Liver (tissue), 8 donors: ENCODE measurements at regions not wholly inside any gene's neighbourhood (a gene's known extent, or its start where the extent isn't known, plus 50 kb on each side); places are given as distances from the start of the nearest gene placed in this dataset.

Experiments used
- DNase-seq: peaks from one replicate; pipeline ENCODE4 v3.0.0-alpha.2; 2017; ENCODE audit warnings: low spot score
- H3K27ac ChIP-seq, 2 donors: one replicate each; pipeline ENCODE4 v1.7.0; 2013; ENCODE audit warnings: inconsistent platforms in 2 of 2, low read length in 2 of 2, control low read depth in 1 of 2, low read depth in 1 of 2, mild to moderate bottlenecking in 1 of 2
- H3K27me3 ChIP-seq, 4 donors: one replicate each; pipeline versions ENCODE4 v1.6.1 to v1.7.0; 2013; ENCODE audit warnings: low read length in 3 of 4, inconsistent platforms in 1 of 4, mild to moderate bottlenecking in 1 of 4, moderate library complexity in 1 of 4; ENCODE audit not compliant: control insufficient read depth in 4 of 4, insufficient read depth in 4 of 4
- H3K36me3 ChIP-seq, 4 donors: one replicate each; pipeline versions ENCODE4 v1.6.1 to v1.7.0; 2013; ENCODE audit warnings: low read length in 3 of 4, mild to moderate bottlenecking in 3 of 4, low read depth in 1 of 4, moderate library complexity in 1 of 4; ENCODE audit not compliant: control insufficient read depth in 4 of 4, insufficient read depth in 3 of 4
- H3K4me1 ChIP-seq, 4 donors: one replicate each; pipeline versions ENCODE4 v1.6.1 to v1.7.0; 2013; ENCODE audit warnings: low read length in 3 of 4, mild to moderate bottlenecking in 3 of 4, moderate library complexity in 1 of 4; ENCODE audit not compliant: control insufficient read depth in 4 of 4, insufficient read depth in 4 of 4
- H3K4me3 ChIP-seq, 3 donors: one replicate each; pipeline versions ENCODE4 v1.6.1 to v1.7.0; 2013; ENCODE audit warnings: low read length in 3 of 3, control low read depth in 1 of 3, low read depth in 1 of 3, mild to moderate bottlenecking in 1 of 3
- H3K9ac ChIP-seq, 2 donors: one replicate each; pipeline ENCODE4 v1.7.0; 2013; ENCODE audit warnings: low read length in 2 of 2, mild to moderate bottlenecking in 2 of 2, moderate library complexity in 2 of 2, control low read depth in 1 of 2, low read depth in 1 of 2
- H3K9me3 ChIP-seq, 4 donors: one replicate each; pipeline versions ENCODE4 v1.6.1 to v1.7.0; 2013; ENCODE audit warnings: low read length in 3 of 4; ENCODE audit not compliant: control insufficient read depth in 4 of 4
- EGR1 ChIP-seq, 2 donors: IDR thresholded peaks; 2 replicates each; pipeline ENCODE4 v1.6.1; 2016 to 2018; ENCODE audit warnings: antibody characterized with exemption in 2 of 2, low read depth in 2 of 2
- FOXA2 ChIP-seq: IDR thresholded peaks from 2 replicates; pipeline ENCODE4 v1.6.1; 2016; ENCODE audit warnings: antibody characterized with exemption
- HNF4A ChIP-seq, 2 donors: conservative IDR thresholded peaks; 2 replicates each; pipeline ENCODE4 v1.6.1; 2016; ENCODE audit warnings: antibody characterized with exemption in 2 of 2, mild to moderate bottlenecking in 2 of 2
- HNF4G ChIP-seq: IDR thresholded peaks from 2 replicates; pipeline ENCODE4 v1.6.1; 2016; ENCODE audit warnings: antibody characterized with exemption
- JUND ChIP-seq, 2 donors: IDR thresholded peaks; 2 replicates each; pipeline ENCODE4 v1.6.1; 2016; ENCODE audit warnings: antibody characterized with exemption in 2 of 2
- NR2F2 ChIP-seq: IDR thresholded peaks from 2 replicates; pipeline ENCODE4 v1.6.1; 2016; ENCODE audit warnings: antibody characterized with exemption
- RAD21 ChIP-seq, 2 donors: IDR thresholded peaks; 2 replicates each; pipeline ENCODE4 v1.6.1; 2016; ENCODE audit warnings: antibody characterized with exemption in 2 of 2, mild to moderate bottlenecking in 2 of 2
- RXRA ChIP-seq, 2 donors: IDR thresholded peaks; 2 replicates each; pipeline ENCODE4 v1.6.1; 2017 to 2018; ENCODE audit warnings: antibody characterized with exemption in 2 of 2, mild to moderate bottlenecking in 1 of 2
- SP1 ChIP-seq: IDR thresholded peaks from 2 replicates; pipeline ENCODE4 v1.6.1; 2018; ENCODE audit warnings: antibody characterized with exemption, mild to moderate bottlenecking
- TAF1 ChIP-seq: conservative IDR thresholded peaks from 2 replicates; pipeline ENCODE4 v1.6.1; 2016; ENCODE audit warnings: antibody characterized with exemption, mild to moderate bottlenecking
- WGBS: extraction: QIAGEN DNeasy Blood & Tissue Kit; methylation state at CpG from one replicate; pipeline ENCODE4 v1.1.7; 2013; 5-methylcytosine and 5-hydroxymethylcytosine counted together
- TF ChIP-seq, protein P1 (sequence below): IDR thresholded peaks from 2 replicates; pipeline ENCODE4 v1.6.1; 2016; ENCODE audit warnings: antibody characterized with exemption
- TF ChIP-seq, protein P2 (sequence below): IDR thresholded peaks from 2 replicates; pipeline ENCODE4 v1.6.1; 2016; ENCODE audit warnings: antibody characterized with exemption, mild to moderate bottlenecking
- TF ChIP-seq, protein P3 (sequence below): IDR thresholded peaks from 2 replicates; pipeline ENCODE4 v1.6.1; 2016; ENCODE audit warnings: antibody characterized with exemption
- TF ChIP-seq, protein P4 (sequence below): fragments of 150-350 bp; IDR thresholded peaks from 2 replicates; pipeline ENCODE4 v1.5.1; 2017; ENCODE audit warnings: improper control_type of control experiment, low read depth, low read length; ENCODE audit not compliant: missing input control
- donor health status: healthy.
- donor health status: healthy.
- donor health status: healthy.
- donor health status: healthy.
- donor health status: healthy.

DNA sequence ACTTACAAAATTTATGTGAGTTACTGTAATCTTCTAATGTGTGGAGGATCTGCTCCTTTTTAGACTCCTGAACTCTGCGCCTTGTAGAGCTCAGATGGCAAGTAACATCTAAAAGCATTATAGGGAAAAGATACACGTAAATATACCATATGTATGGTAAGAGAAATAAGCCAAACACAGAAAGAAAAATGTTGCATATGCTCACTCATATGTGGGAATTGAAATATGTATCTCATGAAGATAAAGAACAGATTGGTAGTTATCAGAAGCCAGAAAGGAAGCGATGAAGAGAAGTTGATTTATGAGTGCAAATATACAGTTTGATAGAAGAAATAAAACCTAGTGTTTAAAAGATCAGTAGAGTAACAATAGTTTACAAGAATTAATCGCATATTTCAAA lies 815.0 kb upstream of the MAN1A1 start:
- H3K27me3 ChIP-seq = no peaks in the 10 kb centered on the region
- no peaks in the 10 kb centered on the region for H3K36me3 ChIP-seq
- no peak overlapping the region for H3K9ac ChIP-seq
- no peaks in the 10 kb centered on the region for H3K4me1 ChIP-seq
- 78% methylated on average over 4 of the region's 4 CpGs for WGBS
- DNase-seq = no peak
- H3K9me3 ChIP-seq = no peaks in the 10 kb centered on the region
- TF ChIP-seq, protein P1, sequence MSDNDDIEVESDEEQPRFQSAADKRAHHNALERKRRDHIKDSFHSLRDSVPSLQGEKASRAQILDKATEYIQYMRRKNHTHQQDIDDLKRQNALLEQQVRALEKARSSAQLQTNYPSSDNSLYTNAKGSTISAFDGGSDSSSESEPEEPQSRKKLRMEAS = no peak
- TF ChIP-seq FOXA2 = no peak
- TF ChIP-seq, protein P2, sequence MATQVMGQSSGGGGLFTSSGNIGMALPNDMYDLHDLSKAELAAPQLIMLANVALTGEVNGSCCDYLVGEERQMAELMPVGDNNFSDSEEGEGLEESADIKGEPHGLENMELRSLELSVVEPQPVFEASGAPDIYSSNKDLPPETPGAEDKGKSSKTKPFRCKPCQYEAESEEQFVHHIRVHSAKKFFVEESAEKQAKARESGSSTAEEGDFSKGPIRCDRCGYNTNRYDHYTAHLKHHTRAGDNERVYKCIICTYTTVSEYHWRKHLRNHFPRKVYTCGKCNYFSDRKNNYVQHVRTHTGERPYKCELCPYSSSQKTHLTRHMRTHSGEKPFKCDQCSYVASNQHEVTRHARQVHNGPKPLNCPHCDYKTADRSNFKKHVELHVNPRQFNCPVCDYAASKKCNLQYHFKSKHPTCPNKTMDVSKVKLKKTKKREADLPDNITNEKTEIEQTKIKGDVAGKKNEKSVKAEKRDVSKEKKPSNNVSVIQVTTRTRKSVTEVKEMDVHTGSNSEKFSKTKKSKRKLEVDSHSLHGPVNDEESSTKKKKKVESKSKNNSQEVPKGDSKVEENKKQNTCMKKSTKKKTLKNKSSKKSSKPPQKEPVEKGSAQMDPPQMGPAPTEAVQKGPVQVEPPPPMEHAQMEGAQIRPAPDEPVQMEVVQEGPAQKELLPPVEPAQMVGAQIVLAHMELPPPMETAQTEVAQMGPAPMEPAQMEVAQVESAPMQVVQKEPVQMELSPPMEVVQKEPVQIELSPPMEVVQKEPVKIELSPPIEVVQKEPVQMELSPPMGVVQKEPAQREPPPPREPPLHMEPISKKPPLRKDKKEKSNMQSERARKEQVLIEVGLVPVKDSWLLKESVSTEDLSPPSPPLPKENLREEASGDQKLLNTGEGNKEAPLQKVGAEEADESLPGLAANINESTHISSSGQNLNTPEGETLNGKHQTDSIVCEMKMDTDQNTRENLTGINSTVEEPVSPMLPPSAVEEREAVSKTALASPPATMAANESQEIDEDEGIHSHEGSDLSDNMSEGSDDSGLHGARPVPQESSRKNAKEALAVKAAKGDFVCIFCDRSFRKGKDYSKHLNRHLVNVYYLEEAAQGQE = no peak
- no peak overlapping the region for H3K4me3 ChIP-seq
- H3K27ac ChIP-seq = no peak overlapping the region

DNA sequence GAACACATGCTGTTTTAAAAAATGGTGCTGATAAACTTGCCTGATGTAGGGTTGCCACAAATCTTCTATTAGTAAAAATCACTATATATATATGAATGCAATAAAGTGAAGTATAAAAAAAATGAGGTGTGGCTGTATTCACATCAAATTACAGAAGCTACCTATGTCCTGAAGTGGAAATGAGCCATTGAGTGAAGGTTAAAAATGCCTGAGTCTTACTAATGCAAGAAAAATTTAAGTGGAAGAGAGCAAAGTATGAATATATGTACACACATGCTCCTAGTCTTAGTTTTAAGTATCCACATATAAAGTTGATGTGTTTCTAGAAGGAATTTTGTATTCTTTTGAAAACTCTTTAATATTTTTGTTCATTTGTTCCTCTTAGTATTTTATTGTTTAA lies 808.3 kb upstream of the MAN1A1 start:
- peaks cover 0 to 2% (median 0%) of the 10 kb centered on the region in 4 donors for H3K9me3 ChIP-seq
- TF ChIP-seq RAD21 (IDR thresholded peaks at IDR 0.05) (no peak), EGR1 (IDR thresholded peaks at IDR 0.05; ENCODE audit: low read depth in 2 of 2) (no peak), SP1 (no peak), FOXA2 (no peak), JUND (IDR thresholded peaks at IDR 0.05) (no peak), NR2F2 (no peak), RXRA (IDR thresholded peaks at IDR 0.05) (no peak), TAF1 (no peak), HNF4A (conservative IDR thresholded peaks at IDR 0.05) (no peak), HNF4G (no peak)
- TF ChIP-seq, protein P3, sequence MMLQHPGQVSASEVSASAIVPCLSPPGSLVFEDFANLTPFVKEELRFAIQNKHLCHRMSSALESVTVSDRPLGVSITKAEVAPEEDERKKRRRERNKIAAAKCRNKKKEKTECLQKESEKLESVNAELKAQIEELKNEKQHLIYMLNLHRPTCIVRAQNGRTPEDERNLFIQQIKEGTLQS = no peak
- TF ChIP-seq, protein P4, sequence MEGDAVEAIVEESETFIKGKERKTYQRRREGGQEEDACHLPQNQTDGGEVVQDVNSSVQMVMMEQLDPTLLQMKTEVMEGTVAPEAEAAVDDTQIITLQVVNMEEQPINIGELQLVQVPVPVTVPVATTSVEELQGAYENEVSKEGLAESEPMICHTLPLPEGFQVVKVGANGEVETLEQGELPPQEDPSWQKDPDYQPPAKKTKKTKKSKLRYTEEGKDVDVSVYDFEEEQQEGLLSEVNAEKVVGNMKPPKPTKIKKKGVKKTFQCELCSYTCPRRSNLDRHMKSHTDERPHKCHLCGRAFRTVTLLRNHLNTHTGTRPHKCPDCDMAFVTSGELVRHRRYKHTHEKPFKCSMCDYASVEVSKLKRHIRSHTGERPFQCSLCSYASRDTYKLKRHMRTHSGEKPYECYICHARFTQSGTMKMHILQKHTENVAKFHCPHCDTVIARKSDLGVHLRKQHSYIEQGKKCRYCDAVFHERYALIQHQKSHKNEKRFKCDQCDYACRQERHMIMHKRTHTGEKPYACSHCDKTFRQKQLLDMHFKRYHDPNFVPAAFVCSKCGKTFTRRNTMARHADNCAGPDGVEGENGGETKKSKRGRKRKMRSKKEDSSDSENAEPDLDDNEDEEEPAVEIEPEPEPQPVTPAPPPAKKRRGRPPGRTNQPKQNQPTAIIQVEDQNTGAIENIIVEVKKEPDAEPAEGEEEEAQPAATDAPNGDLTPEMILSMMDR = no peak
- no peak for DNase-seq
- H3K9ac ChIP-seq = no peak overlapping the region
- no peaks in the 10 kb centered on the region for H3K4me1 ChIP-seq
- no peak overlapping the region for H3K4me3 ChIP-seq
- H3K27ac ChIP-seq = no peak overlapping the region
- H3K36me3 ChIP-seq = no peaks in the 10 kb centered on the region
- no peaks in the 10 kb centered on the region for H3K27me3 ChIP-seq
